Right lobe of liver (tissue), 4 donors: ENCODE measurements at regions not wholly inside any gene's neighbourhood (a gene's known extent, or its start where the extent isn't known, plus 50 kb on each side); places are given as distances from the start of the nearest gene placed in this dataset.
"Not testable (repeated sequence)": the region's sequence is repeated elsewhere in the genome, so short reads cannot be mapped to it uniquely, and the experiment has no call there.

Source experiments
- POLR2A ChIP-seq: fragments of 450-650 bp; IDR thresholded peaks from one replicate; pipeline ENCODE4 v1.6.1; 2017; ENCODE audit warnings: antibody characterized with exemption, mild to moderate bottlenecking
- TF ChIP-seq, protein P1 (sequence below), 4 donors: fragments of 200-600 bp in 3 of 4; fragments of 450-650 bp in 1 of 4; IDR thresholded peaks; one replicate each; pipeline versions ENCODE4 v1.5.1 to v1.8.0; 2016 to 2022; ENCODE audit warnings: antibody characterized with exemption in 4 of 4, mild to moderate bottlenecking in 2 of 4
- donor health status: DM: no; HTN: no; CAD: no.
- donor health status: DM: no; HTN: no; CAD: no.
- donor health status: DM: no; HTN: yes; CAD: no.

DNA sequence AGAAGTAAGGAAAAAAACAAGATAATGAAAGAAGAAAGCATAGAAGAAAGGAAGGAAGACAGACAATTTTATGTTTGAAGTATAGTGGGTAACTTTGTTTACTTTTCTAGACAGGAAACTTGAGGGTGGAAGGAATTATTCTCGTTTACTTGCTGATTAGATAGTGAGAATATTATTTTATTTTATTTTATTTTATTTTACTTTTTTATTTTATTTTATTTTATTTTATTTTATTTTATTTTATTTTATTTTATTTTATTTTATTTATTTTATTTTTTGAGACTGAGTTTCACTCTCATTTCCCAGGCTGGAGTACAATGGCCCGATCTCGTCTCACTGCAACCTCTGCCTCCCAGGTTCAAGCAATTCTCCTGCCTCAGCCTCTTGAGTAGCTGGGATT lies 623.1 kb upstream of the COX7C start:
- TF ChIP-seq, protein P1, sequence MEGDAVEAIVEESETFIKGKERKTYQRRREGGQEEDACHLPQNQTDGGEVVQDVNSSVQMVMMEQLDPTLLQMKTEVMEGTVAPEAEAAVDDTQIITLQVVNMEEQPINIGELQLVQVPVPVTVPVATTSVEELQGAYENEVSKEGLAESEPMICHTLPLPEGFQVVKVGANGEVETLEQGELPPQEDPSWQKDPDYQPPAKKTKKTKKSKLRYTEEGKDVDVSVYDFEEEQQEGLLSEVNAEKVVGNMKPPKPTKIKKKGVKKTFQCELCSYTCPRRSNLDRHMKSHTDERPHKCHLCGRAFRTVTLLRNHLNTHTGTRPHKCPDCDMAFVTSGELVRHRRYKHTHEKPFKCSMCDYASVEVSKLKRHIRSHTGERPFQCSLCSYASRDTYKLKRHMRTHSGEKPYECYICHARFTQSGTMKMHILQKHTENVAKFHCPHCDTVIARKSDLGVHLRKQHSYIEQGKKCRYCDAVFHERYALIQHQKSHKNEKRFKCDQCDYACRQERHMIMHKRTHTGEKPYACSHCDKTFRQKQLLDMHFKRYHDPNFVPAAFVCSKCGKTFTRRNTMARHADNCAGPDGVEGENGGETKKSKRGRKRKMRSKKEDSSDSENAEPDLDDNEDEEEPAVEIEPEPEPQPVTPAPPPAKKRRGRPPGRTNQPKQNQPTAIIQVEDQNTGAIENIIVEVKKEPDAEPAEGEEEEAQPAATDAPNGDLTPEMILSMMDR (IDR thresholded peaks at IDR 0.05), result not testable (repeated sequence)
- not testable (repeated sequence) for TF ChIP-seq POLR2A
